ENCODE measurements at regions not wholly inside any gene's neighbourhood (a gene's known extent, or its start where the extent isn't known, plus 50 kb on each side); places are given as distances from the start of the nearest gene placed in this dataset.

DNA sequence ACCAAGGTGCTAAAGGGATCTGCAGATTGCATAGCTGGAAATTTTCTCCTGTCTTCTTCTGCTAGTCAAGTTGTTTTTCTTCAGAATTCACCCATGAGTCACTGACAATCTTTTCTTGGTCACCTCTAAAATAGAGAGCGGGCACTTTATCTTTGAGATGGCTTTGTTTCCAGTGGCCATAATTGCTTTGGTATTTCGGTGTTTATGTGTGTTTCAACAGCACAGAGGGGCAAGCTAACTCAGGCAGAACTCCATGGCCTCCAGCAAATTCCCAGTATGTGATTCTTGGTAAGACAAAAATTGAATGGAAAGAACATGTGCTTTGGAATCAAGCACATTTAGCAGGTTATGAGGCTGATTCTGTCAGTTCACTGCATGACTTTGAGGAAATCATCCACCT lies 656.8 kb downstream of the VRK1 start:
- POLR2A ChIA-PET: no interaction called here
- CTCF ChIA-PET: no interaction called here
- Histone ChIP-seq H3K4me3 (ENCODE audit: low read depth, low read length) (no peak overlapping the region), H3K27ac (ENCODE audit: extremely low read depth, low read depth, low read length) (no peak overlapping the region), H3K36me3 (ENCODE audit: control insufficient read depth in 2 of 2, insufficient read depth in 1 of 2, low read length in 2 of 2) (no peaks in the 10 kb centered on the region), H3K4me1 (ENCODE audit: control insufficient read depth, insufficient read depth, low read length) (no peaks in the 10 kb centered on the region), H3K9me3 (ENCODE audit: control insufficient read depth, insufficient read depth, low read depth, low read length) (no peaks in the 10 kb centered on the region)
- TF ChIP-seq KLF9 (tag by site-specific recombination; IDR thresholded peaks at IDR 0.05; ENCODE audit: low read depth) (no peak), ZNF473 (tag by site-specific recombination; IDR thresholded peaks at IDR 0.05) (no peak), ZNF23 (tag by site-specific recombination; IDR thresholded peaks at IDR 0.05; ENCODE audit: borderline replicate concordance) (no peak), ZFP3 (tag by site-specific recombination; IDR thresholded peaks at IDR 0.05; ENCODE audit: low read depth) (no peak), ZNF629 (tag by site-specific recombination; IDR thresholded peaks at IDR 0.05) (no peak), ZBTB21 (tag by site-specific recombination; IDR thresholded peaks at IDR 0.05) (no peak), ZNF664 (tag by site-specific recombination; IDR thresholded peaks at IDR 0.05) (no peak)
- TF ChIP-seq, protein P1, sequence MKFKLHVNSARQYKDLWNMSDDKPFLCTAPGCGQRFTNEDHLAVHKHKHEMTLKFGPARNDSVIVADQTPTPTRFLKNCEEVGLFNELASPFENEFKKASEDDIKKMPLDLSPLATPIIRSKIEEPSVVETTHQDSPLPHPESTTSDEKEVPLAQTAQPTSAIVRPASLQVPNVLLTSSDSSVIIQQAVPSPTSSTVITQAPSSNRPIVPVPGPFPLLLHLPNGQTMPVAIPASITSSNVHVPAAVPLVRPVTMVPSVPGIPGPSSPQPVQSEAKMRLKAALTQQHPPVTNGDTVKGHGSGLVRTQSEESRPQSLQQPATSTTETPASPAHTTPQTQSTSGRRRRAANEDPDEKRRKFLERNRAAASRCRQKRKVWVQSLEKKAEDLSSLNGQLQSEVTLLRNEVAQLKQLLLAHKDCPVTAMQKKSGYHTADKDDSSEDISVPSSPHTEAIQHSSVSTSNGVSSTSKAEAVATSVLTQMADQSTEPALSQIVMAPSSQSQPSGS (tag by site-specific recombination; IDR thresholded peaks at IDR 0.05; ENCODE audit: low read depth): no peak

DNA sequence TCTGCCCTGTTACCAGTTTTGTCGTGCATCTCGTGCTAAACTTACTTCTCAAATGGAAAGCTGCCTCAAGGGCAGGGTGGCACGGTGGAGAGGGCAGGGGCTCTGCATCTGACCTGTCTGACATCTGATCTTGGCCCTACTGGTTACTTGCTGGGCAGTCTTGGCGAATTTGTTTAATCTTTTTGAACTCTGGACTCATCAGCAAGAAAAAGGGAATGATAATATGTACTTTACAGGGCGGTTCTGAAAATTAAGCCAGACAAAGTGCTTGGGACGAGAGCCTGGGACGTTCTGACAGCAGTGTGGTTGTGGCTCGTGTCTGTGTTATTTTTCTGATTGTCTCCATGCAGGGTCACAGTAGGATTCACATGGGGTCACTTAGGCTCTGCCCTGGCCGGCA lies 659.3 kb downstream of the VRK1 start:
- Histone ChIP-seq H3K9me3 (ENCODE audit: control insufficient read depth, insufficient read depth, low read depth, low read length) (no peaks in the 10 kb centered on the region), H3K27ac (ENCODE audit: extremely low read depth, low read depth, low read length) (no peak overlapping the region), H3K4me1 (ENCODE audit: control insufficient read depth, insufficient read depth, low read length) (no peaks in the 10 kb centered on the region), H3K4me3 (ENCODE audit: low read depth, low read length) (no peak overlapping the region), H3K36me3 (ENCODE audit: control insufficient read depth in 2 of 2, insufficient read depth in 1 of 2, low read length in 2 of 2) (no peaks in the 10 kb centered on the region)
- TF ChIP-seq ZNF585B (tag by site-specific recombination; IDR thresholded peaks at IDR 0.05) (no peak), ZNF426 (tag by site-specific recombination; IDR thresholded peaks at IDR 0.05) (no peak), KLF1 (tag by site-specific recombination; IDR thresholded peaks at IDR 0.05) (no peak), ZSCAN18 (tag by site-specific recombination; IDR thresholded peaks at IDR 0.05) (no peak), ZSCAN23 (tag by site-specific recombination; IDR thresholded peaks at IDR 0.05) (no peak)
- TF ChIP-seq, protein P2, sequence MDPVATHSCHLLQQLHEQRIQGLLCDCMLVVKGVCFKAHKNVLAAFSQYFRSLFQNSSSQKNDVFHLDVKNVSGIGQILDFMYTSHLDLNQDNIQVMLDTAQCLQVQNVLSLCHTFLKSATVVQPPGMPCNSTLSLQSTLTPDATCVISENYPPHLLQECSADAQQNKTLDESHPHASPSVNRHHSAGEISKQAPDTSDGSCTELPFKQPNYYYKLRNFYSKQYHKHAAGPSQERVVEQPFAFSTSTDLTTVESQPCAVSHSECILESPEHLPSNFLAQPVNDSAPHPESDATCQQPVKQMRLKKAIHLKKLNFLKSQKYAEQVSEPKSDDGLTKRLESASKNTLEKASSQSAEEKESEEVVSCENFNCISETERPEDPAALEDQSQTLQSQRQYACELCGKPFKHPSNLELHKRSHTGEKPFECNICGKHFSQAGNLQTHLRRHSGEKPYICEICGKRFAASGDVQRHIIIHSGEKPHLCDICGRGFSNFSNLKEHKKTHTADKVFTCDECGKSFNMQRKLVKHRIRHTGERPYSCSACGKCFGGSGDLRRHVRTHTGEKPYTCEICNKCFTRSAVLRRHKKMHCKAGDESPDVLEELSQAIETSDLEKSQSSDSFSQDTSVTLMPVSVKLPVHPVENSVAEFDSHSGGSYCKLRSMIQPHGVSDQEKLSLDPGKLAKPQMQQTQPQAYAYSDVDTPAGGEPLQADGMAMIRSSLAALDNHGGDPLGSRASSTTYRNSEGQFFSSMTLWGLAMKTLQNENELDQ (tag by site-specific recombination; IDR thresholded peaks at IDR 0.05; ENCODE audit: low read depth): no peak
- POLR2A ChIA-PET: no interaction called here
- CTCF ChIA-PET: no interaction called here

- H3K4me1 ChIP-seq (ENCODE audit: control insufficient read depth, insufficient read depth, low read length): no peaks in the 10 kb centered on the region
- H3K27ac ChIP-seq (ENCODE audit: extremely low read depth, low read depth, low read length): no peak overlapping the region
- no peaks in the 10 kb centered on the region for H3K36me3 ChIP-seq (ENCODE audit: control insufficient read depth in 2 of 2, insufficient read depth in 1 of 2, low read length in 2 of 2)
- no peak overlapping the region for H3K4me3 ChIP-seq (ENCODE audit: low read depth, low read length)
- CTCF ChIA-PET: no interaction called here
- H3K9me3 ChIP-seq (ENCODE audit: control insufficient read depth, insufficient read depth, low read depth, low read length): no peaks in the 10 kb centered on the region; the same call in 1 of the 2 replicates
- POLR2A ChIA-PET: no interaction called here
- TF ChIP-seq ZNF16 (tag by site-specific recombination; IDR thresholded peaks at IDR 0.05; ENCODE audit: low read depth) (no peak), ZBTB11 (tag by site-specific recombination; conservative IDR thresholded peaks at IDR 0.05; ENCODE audit: low read depth) (no peak), ZNF600 (tag by site-specific recombination; IDR thresholded peaks at IDR 0.05) (no peak), ZEB2 (tag by site-specific recombination; IDR thresholded peaks at IDR 0.05) (no peak)
- TF ChIP-seq, protein P3, sequence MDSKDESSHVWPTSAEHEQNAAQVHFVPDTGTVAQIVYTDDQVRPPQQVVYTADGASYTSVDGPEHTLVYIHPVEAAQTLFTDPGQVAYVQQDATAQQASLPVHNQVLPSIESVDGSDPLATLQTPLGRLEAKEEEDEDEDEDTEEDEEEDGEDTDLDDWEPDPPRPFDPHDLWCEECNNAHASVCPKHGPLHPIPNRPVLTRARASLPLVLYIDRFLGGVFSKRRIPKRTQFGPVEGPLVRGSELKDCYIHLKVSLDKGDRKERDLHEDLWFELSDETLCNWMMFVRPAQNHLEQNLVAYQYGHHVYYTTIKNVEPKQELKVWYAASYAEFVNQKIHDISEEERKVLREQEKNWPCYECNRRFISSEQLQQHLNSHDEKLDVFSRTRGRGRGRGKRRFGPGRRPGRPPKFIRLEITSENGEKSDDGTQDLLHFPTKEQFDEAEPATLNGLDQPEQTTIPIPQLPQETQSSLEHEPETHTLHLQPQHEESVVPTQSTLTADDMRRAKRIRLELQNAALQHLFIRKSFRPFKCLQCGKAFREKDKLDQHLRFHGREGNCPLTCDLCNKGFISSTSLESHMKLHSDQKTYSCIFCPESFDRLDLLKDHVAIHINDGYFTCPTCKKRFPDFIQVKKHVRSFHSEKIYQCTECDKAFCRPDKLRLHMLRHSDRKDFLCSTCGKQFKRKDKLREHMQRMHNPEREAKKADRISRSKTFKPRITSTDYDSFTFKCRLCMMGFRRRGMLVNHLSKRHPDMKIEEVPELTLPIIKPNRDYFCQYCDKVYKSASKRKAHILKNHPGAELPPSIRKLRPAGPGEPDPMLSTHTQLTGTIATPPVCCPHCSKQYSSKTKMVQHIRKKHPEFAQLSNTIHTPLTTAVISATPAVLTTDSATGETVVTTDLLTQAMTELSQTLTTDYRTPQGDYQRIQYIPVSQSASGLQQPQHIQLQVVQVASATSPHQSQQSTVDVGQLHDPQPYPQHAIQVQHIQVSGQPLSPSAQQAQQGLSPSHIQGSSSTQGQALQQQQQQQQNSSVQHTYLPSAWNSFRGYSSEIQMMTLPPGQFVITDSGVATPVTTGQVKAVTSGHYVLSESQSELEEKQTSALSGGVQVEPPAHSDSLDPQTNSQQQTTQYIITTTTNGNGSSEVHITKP (tag by site-specific recombination; IDR thresholded peaks at IDR 0.05): no peak
Measured at GRCh38 chr14:97456958-97457357, 659.8 kb downstream of the VRK1 start.
